PC-3 (cell line): ENCODE measurements at regions not wholly inside any gene's neighbourhood (a gene's known extent, or its start where the extent isn't known, plus 50 kb on each side); places are given as distances from the start of the nearest gene placed in this dataset.

ENCODE experiments used
- CTCF ChIP-seq: fragments of 300-600 bp; sonication (generic); conservative IDR thresholded peaks from 2 replicates; pipeline ENCODE4 v1.5.1; 2017; ENCODE audit warnings: antibody characterized with exemption, low read depth, mild to moderate bottlenecking, low read length
- EZH2 ChIP-seq: fragments of 300-600 bp; sonication (generic); IDR thresholded peaks from one replicate; pipeline ENCODE4 v1.6.1; 2017; ENCODE audit warnings: antibody characterized with exemption, mild to moderate bottlenecking, low read length; ENCODE audit not compliant: unreplicated experiment

- TF ChIP-seq CTCF: no peak
- TF ChIP-seq EZH2: no peak
Measured at GRCh38 chr9:29648601-29649000, 2075.3 kb upstream of the C9orf72 start.
